PC-9 (cell line): ENCODE measurements at regions not wholly inside any gene's neighbourhood (a gene's known extent, or its start where the extent isn't known, plus 50 kb on each side); places are given as distances from the start of the nearest gene placed in this dataset.
A peak's percentile ranks its signal among the peaks of the same experiment; 100 is the strongest.

Source experiments
- BruUV-seq: library from RNA; stranded (reverse); fragments of 400-500 nt; replicated peaks from 2 replicates; lab custom pipeline; 2021; lab: Mats Ljungman, UMichigan
- CTCF ChIA-PET: fragments of 300-600 bp; sonication (Branson Sonifier 250); formaldehyde crosslinking; loops from one replicate; lab custom pipeline; 2022; ENCODE audit warnings: antibody characterized with exemption; lab: Charles Lee
- POLR2A ChIA-PET: fragments of 300-600 bp; sonication (Branson Sonifier 250); formaldehyde crosslinking; loops from one replicate; lab custom pipeline; 2022; ENCODE audit warnings: antibody characterized with exemption; ENCODE audit not compliant: unreplicated experiment; lab: Charles Lee
- DNase-seq, 2 experiments: peaks; one replicate each; pipeline versions ENCODE4 v3.0.0 to v3.0.0-alpha.2; 2015 to 2022; ENCODE audit warnings: mixed read lengths in 1 of 2
- H2AFZ ChIP-seq: fragments of 200-600 bp; sonication (generic); 2 replicates; pipeline ENCODE4 v1.8.1; 2017; ENCODE audit warnings: antibody characterized with exemption
- H3F3A ChIP-seq: fragments of 200-600 bp; sonication (generic); 2 replicates; pipeline ENCODE4 v1.8.1; 2017; ENCODE audit warnings: antibody characterized with exemption, mild to moderate bottlenecking, low read depth; ENCODE audit not compliant: insufficient read depth
- H3K27ac ChIP-seq: fragments of 200-600 bp; sonication (generic); 2 replicates; pipeline ENCODE4 v1.6.1; 2016; ENCODE audit warnings: mixed run types
- H3K27me3 ChIP-seq: fragments of 200-600 bp; sonication (generic); 2 replicates; pipeline ENCODE4 v1.6.1; 2016; ENCODE audit warnings: low read depth, mixed run types; ENCODE audit not compliant: insufficient read depth
- H3K36me3 ChIP-seq: fragments of 200-600 bp; sonication (generic); 2 replicates; pipeline ENCODE4 v1.6.1; 2016; ENCODE audit warnings: low read depth, mixed run types
- H3K4me1 ChIP-seq: fragments of 200-600 bp; sonication (generic); replicated peaks from 2 replicates; pipeline ENCODE4 v1.6.1; 2016; ENCODE audit warnings: mixed run types; ENCODE audit not compliant: insufficient read depth
- H3K4me2 ChIP-seq: fragments of 200-600 bp; sonication (generic); 2 replicates; pipeline ENCODE4 v1.6.1; 2017; ENCODE audit warnings: mixed run types
- H3K4me3 ChIP-seq: fragments of 200-600 bp; sonication (generic); 2 replicates; pipeline ENCODE4 v1.6.1; 2016; ENCODE audit warnings: mixed run types
- H3K79me2 ChIP-seq: fragments of 200-600 bp; sonication (generic); 2 replicates; pipeline ENCODE4 v1.6.1; 2017; ENCODE audit warnings: low read depth, mixed run types
- H3K9me2 ChIP-seq: fragments of 200-600 bp; sonication (generic); 2 replicates; pipeline ENCODE4 v1.8.1; 2017; ENCODE audit warnings: mild to moderate bottlenecking; ENCODE audit not compliant: insufficient read depth
- H3K9me3 ChIP-seq: fragments of 200-600 bp; sonication (generic); 2 replicates; pipeline ENCODE4 v1.8.1; 2016; ENCODE audit warnings: low read depth; ENCODE audit not compliant: insufficient read depth
- H4K20me1 ChIP-seq: fragments of 200-600 bp; sonication (generic); 2 replicates; pipeline ENCODE4 v1.8.1; 2017; ENCODE audit not compliant: insufficient read depth
- EZH2 ChIP-seq: fragments of 200-600 bp; sonication (generic); IDR thresholded peaks from 2 replicates; pipeline ENCODE4 v1.8.0; 2017; ENCODE audit warnings: antibody characterized with exemption, low read depth
- intact Hi-C: fragments of 100-400 bp; cut with micrococcal nuclease; formaldehyde crosslinking; loops from one replicate; pipeline ENCODE4 v1.10.0; 2022; ENCODE audit not compliant: unreplicated experiment
- TF ChIP-seq, protein P1 (sequence below): fragments of 200-600 bp; sonication (generic); conservative IDR thresholded peaks from 2 replicates; pipeline ENCODE4 v1.6.1; 2017; ENCODE audit warnings: mixed run types, antibody characterized with exemption, mild to moderate bottlenecking, moderate library complexity

- H3K79me2 ChIP-seq, result no peaks in the 10 kb centered on the region
- no peaks in the 10 kb centered on the region for H3F3A ChIP-seq
- no TSS peak for BruUV-seq
- no peaks in the 10 kb centered on the region for H3K36me3 ChIP-seq
- H3K4me3 ChIP-seq, result no peak overlapping the region
- intact Hi-C loops, result no loop called here
- H3K27me3 ChIP-seq, result no peaks in the 10 kb centered on the region
- H3K9me2 ChIP-seq, result no peaks in the 10 kb centered on the region
- no peak for DNase-seq
- no peaks in the 10 kb centered on the region for H3K9me3 ChIP-seq
- H4K20me1 ChIP-seq, result no peaks in the 10 kb centered on the region
- H3K27ac ChIP-seq, result no peak overlapping the region
- ChIA-PET CTCF (no interaction called here), POLR2A (no interaction called here)
- no peak overlapping the region for H2AFZ ChIP-seq
- no peaks in the 10 kb centered on the region for H3K4me1 ChIP-seq
- TF ChIP-seq, protein P1, sequence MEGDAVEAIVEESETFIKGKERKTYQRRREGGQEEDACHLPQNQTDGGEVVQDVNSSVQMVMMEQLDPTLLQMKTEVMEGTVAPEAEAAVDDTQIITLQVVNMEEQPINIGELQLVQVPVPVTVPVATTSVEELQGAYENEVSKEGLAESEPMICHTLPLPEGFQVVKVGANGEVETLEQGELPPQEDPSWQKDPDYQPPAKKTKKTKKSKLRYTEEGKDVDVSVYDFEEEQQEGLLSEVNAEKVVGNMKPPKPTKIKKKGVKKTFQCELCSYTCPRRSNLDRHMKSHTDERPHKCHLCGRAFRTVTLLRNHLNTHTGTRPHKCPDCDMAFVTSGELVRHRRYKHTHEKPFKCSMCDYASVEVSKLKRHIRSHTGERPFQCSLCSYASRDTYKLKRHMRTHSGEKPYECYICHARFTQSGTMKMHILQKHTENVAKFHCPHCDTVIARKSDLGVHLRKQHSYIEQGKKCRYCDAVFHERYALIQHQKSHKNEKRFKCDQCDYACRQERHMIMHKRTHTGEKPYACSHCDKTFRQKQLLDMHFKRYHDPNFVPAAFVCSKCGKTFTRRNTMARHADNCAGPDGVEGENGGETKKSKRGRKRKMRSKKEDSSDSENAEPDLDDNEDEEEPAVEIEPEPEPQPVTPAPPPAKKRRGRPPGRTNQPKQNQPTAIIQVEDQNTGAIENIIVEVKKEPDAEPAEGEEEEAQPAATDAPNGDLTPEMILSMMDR, result no peak
- no peak for TF ChIP-seq EZH2
- H3K4me2 ChIP-seq, result no peak overlapping the region
Observed at GRCh38 chr11:82118946-82119345, 614.7 kb downstream of the FAM181B start.

DNA sequence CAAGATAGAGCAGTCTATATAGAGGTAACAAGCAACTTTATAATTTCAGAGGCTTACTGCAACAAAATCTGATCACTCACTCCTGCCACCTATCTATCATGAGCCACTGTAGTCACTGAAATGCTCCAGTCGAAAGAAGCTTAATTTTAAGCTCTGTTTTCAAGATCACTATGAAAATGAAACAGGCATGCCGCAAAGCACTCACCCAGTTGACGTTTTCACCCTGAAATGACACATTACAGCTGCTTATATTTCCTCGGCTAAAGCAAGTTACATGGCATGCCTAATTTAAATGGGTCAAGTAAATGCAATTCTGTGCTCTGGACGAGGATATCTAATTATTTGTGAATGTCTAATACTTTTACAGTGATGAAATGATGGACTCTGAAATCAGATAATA lies 616.3 kb downstream of the FAM181B start:
- CTCF ChIA-PET, result no interaction called here
- Histone ChIP-seq H3K27me3 (no peaks in the 10 kb centered on the region), H3K27ac (no peak overlapping the region), H3K4me3 (no peak overlapping the region), H3K79me2 (no peaks in the 10 kb centered on the region), H3K9me3 (no peaks in the 10 kb centered on the region), H2AFZ (no peak overlapping the region), H3K36me3 (no peaks in the 10 kb centered on the region), H3K4me1 (no peaks in the 10 kb centered on the region), H3F3A (no peaks in the 10 kb centered on the region), H4K20me1 (no peaks in the 10 kb centered on the region), H3K9me2 (no peaks in the 10 kb centered on the region), H3K4me2 (no peak overlapping the region)
- POLR2A ChIA-PET, result no interaction called here
- intact Hi-C loops, result no loop called here
- no peak for DNase-seq
- no TSS peak for BruUV-seq
- TF ChIP-seq, protein P1, result no peak
- TF ChIP-seq EZH2, result no peak

- Histone ChIP-seq H3K79me2 (no peaks in the 10 kb centered on the region), H3K9me2 (no peaks in the 10 kb centered on the region), H2AFZ (peak overlapping the region; percentile 61; the same call in 1 of the 2 replicates), H3K4me1 (no peaks in the 10 kb centered on the region), H3K4me2 (peak overlapping the region; percentile 54), H3K27me3 (no peaks in the 10 kb centered on the region), H3K36me3 (no peaks in the 10 kb centered on the region), H3F3A (no peaks in the 10 kb centered on the region), H3K27ac (no peak overlapping the region), H3K9me3 (no peaks in the 10 kb centered on the region), H3K4me3 (0 out of 2 replicates have a peak overlapping the region, but pooled peaks have one; percentile 26), H4K20me1 (no peaks in the 10 kb centered on the region)
- POLR2A ChIA-PET, result no interaction called here
- no peak for TF ChIP-seq EZH2
- TF ChIP-seq, protein P1, result no peak
- DNase-seq, result no peak
- intact Hi-C loops, result no loop called here
- no TSS peak for BruUV-seq
- CTCF ChIA-PET, result no interaction called here
Observed at GRCh38 chr11:82105331-82105998, 628.2 kb downstream of the FAM181B start.
